Activated CD4-positive, alpha-beta memory T cell treated with anti-CD3 and anti-CD28 coated beads for 36 hours (primary cell): ENCODE measurements at regions not wholly inside any gene's neighbourhood (a gene's known extent, or its start where the extent isn't known, plus 50 kb on each side); places are given as distances from the start of the nearest gene placed in this dataset.

Experiments used
- CTCF ChIA-PET: fragments of 350-600 bp; sonication (Branson Sonifier 250); formaldehyde crosslinking; loops from one replicate; lab custom pipeline; 2021; ENCODE audit warnings: antibody characterized with exemption, inconsistent platforms; lab: Charles Lee
- POLR2A ChIA-PET: fragments of 350-600 bp; sonication (Branson Sonifier 250); formaldehyde crosslinking; loops from one replicate; lab custom pipeline; 2021; ENCODE audit warnings: antibody characterized with exemption; lab: Charles Lee
- DNase-seq: peaks from one replicate; pipeline ENCODE4 v3.0.0-alpha.2; 2020
- H3K27ac Mint-ChIP-seq: one replicate; pipeline ENCODE4 v1.8.0; 2021; ENCODE audit warnings: mixed read lengths
- H3K27me3 Mint-ChIP-seq: one replicate; pipeline ENCODE4 v1.8.0; 2021; ENCODE audit warnings: mixed read lengths
- H3K36me3 Mint-ChIP-seq: one replicate; pipeline ENCODE4 v1.8.0; 2021; ENCODE audit warnings: mixed read lengths
- H3K4me1 Mint-ChIP-seq: one replicate; pipeline ENCODE4 v1.8.0; 2021; ENCODE audit warnings: low read depth, mixed read lengths
- H3K4me3 Mint-ChIP-seq: one replicate; pipeline ENCODE4 v1.8.0; 2021; ENCODE audit warnings: mild to moderate bottlenecking, mixed read lengths
- H3K9me3 Mint-ChIP-seq: one replicate; pipeline ENCODE4 v1.8.0; 2021; ENCODE audit warnings: mixed read lengths
- intact Hi-C: fragments of 100-400 bp; cut with micrococcal nuclease; formaldehyde crosslinking; loops from one replicate; pipeline ENCODE4 v1.15.1; 2023

- DNase-seq = no peak
- Mint-ChIP-seq H3K27ac (no peak overlapping the region), H3K36me3 (no peaks in the 10 kb centered on the region), H3K4me1 (no peaks in the 10 kb centered on the region), H3K9me3 (peaks cover 14% of the 10 kb centered on the region), H3K4me3 (no peak overlapping the region), H3K27me3 (no peaks in the 10 kb centered on the region)
- intact Hi-C loops = no loop called here
- CTCF ChIA-PET = no interaction called here
- POLR2A ChIA-PET = no interaction called here
These were observed 749.5 kb downstream of the KCNJ18 start for GRCh38 chr17:22441776-22442175.

GRCh38 chr17:22443061-22443460, 750.7 kb downstream of the KCNJ18 start:
- intact Hi-C loops = no loop called here
- DNase-seq = no peak
- no peaks in the 10 kb centered on the region for H3K27me3 Mint-ChIP-seq
- H3K4me1 Mint-ChIP-seq = no peaks in the 10 kb centered on the region
- ChIA-PET POLR2A (no interaction called here), CTCF (no interaction called here)
- no peak overlapping the region for H3K27ac Mint-ChIP-seq
- peaks cover 7% of the 10 kb centered on the region for H3K9me3 Mint-ChIP-seq
- H3K4me3 Mint-ChIP-seq = no peak overlapping the region
- no peaks in the 10 kb centered on the region for H3K36me3 Mint-ChIP-seq

DNA sequence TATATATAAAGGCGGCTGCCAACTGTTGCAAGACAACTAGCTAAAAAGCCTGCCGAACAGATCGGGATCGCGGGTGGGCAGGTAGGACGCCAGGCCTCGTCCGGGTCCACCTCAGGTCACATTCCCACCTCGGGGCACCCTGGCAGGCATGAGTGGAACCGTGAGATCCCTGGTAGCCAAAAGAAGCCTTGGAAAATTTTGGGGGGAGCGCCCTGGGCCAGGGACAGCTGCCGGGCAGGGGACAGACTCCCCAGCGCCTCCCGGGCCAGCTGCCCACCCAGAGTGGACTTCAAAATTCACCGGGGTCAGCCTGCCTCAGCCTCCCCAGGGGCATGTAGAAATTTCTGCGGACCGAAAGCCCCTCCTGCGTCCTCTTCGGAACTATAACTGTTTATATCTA, 760.9 kb downstream of the KCNJ18 start:
- ChIA-PET POLR2A (no interaction called here), CTCF (no interaction called here)
- no peak overlapping the region for H3K27ac Mint-ChIP-seq
- H3K4me3 Mint-ChIP-seq = no peak overlapping the region
- H3K9me3 Mint-ChIP-seq = peaks cover 24% of the 10 kb centered on the region
- no peaks in the 10 kb centered on the region for H3K4me1 Mint-ChIP-seq
- intact Hi-C loops = no loop called here
- no peak for DNase-seq
- H3K27me3 Mint-ChIP-seq = no peaks in the 10 kb centered on the region
- H3K36me3 Mint-ChIP-seq = no peaks in the 10 kb centered on the region

GRCh38 chr17:22454070-22454999, 762.0 kb downstream of the KCNJ18 start:
- H3K4me3 Mint-ChIP-seq = no peak overlapping the region
- no peak for DNase-seq
- CTCF ChIA-PET = no interaction called here
- no peak overlapping the region for H3K27ac Mint-ChIP-seq
- H3K36me3 Mint-ChIP-seq = no peaks in the 10 kb centered on the region
- no peaks in the 10 kb centered on the region for H3K4me1 Mint-ChIP-seq
- intact Hi-C loops = no loop called here
- no peaks in the 10 kb centered on the region for H3K27me3 Mint-ChIP-seq
- POLR2A ChIA-PET = no interaction called here
- H3K9me3 Mint-ChIP-seq = peaks cover 25% of the 10 kb centered on the region

- Mint-ChIP-seq H3K4me1 (no peaks in the 10 kb centered on the region), H3K36me3 (no peaks in the 10 kb centered on the region), H3K9me3 (peaks cover 27% of the 10 kb centered on the region), H3K27ac (no peak overlapping the region), H3K4me3 (no peak overlapping the region), H3K27me3 (no peaks in the 10 kb centered on the region)
- POLR2A ChIA-PET = no interaction called here
- CTCF ChIA-PET = no interaction called here
- no peak for DNase-seq
- intact Hi-C loops = no loop called here
These were observed 767.1 kb downstream of the KCNJ18 start for GRCh38 chr17:22459331-22459952.

DNA sequence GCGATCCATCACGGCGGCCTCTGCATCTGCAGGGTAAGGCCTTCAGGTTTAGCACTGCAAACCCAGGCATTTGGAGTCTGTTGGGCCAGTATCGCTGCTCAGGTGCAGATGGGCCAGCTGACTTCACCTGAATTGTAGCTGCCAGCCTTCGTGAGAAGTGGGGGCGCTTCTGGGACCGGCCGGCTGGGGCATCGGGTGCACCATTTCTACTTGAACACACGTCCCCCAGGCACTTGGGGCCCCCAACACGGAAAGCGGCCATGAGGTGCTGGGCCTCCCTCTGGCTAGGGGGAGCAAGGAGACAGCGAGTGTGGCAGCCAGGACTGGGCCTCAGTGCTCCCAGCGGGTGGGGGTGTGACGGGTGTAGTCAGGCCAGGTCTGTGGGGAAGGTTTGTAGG, 767.6 kb downstream of the KCNJ18 start:
- no peaks in the 10 kb centered on the region for H3K4me1 Mint-ChIP-seq
- no peak overlapping the region for H3K27ac Mint-ChIP-seq
- no peak for DNase-seq
- H3K27me3 Mint-ChIP-seq = no peaks in the 10 kb centered on the region
- POLR2A ChIA-PET = no interaction called here
- H3K36me3 Mint-ChIP-seq = no peaks in the 10 kb centered on the region
- intact Hi-C loops = no loop called here
- CTCF ChIA-PET = no interaction called here
- peaks cover 25% of the 10 kb centered on the region for H3K9me3 Mint-ChIP-seq
- H3K4me3 Mint-ChIP-seq = no peak overlapping the region

GRCh38 chr17:22460461-22461063, 768.2 kb downstream of the KCNJ18 start:
- intact Hi-C loops = no loop called here
- H3K4me3 Mint-ChIP-seq = no peak overlapping the region

GRCh38 chr17:22461460-22462145, 769.3 kb downstream of the KCNJ18 start:
- Mint-ChIP-seq H3K27ac (no peak overlapping the region), H3K4me1 (no peaks in the 10 kb centered on the region), H3K9me3 (peaks cover 27% of the 10 kb centered on the region), H3K36me3 (no peaks in the 10 kb centered on the region), H3K4me3 (no peak overlapping the region), H3K27me3 (no peaks in the 10 kb centered on the region)
- no peak for DNase-seq
- ChIA-PET CTCF (no interaction called here), POLR2A (no interaction called here)
- intact Hi-C loops = no loop called here

More at GRCh38 chr17:22460461-22461063, 768.2 kb downstream of the KCNJ18 start:
- ChIA-PET CTCF (no interaction called here), POLR2A (no interaction called here)
- no peak for DNase-seq
- Mint-ChIP-seq H3K27ac (no peak overlapping the region), H3K4me1 (no peaks in the 10 kb centered on the region), H3K36me3 (no peaks in the 10 kb centered on the region), H3K9me3 (peaks cover 22% of the 10 kb centered on the region), H3K27me3 (no peaks in the 10 kb centered on the region)

DNA sequence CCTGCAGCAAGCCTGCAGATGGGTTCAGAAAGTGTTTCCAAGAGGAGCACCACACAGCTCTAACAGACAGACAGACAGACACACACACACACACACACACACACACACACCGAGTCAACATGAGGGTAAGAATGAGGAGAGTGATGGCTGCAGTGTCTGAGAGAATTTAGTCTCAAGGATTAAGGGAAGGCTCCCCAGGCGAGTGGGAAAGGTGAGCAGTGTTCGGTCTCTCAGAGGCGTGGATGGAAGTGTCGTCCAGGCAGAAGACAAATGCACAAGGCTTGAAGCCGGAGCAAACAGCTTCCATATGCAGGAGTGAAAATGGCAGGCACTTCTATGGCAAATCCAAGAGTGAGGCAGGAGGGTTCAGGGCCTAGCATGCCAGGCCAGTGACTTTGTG, 770.1 kb downstream of the KCNJ18 start:
- ChIA-PET CTCF (no interaction called here), POLR2A (no interaction called here)
- Mint-ChIP-seq H3K9me3 (peaks cover 25% of the 10 kb centered on the region), H3K36me3 (no peaks in the 10 kb centered on the region), H3K27me3 (no peaks in the 10 kb centered on the region), H3K27ac (no peak overlapping the region), H3K4me1 (no peaks in the 10 kb centered on the region), H3K4me3 (no peak overlapping the region)
- DNase-seq = no peak
- intact Hi-C loops = no loop called here

DNA sequence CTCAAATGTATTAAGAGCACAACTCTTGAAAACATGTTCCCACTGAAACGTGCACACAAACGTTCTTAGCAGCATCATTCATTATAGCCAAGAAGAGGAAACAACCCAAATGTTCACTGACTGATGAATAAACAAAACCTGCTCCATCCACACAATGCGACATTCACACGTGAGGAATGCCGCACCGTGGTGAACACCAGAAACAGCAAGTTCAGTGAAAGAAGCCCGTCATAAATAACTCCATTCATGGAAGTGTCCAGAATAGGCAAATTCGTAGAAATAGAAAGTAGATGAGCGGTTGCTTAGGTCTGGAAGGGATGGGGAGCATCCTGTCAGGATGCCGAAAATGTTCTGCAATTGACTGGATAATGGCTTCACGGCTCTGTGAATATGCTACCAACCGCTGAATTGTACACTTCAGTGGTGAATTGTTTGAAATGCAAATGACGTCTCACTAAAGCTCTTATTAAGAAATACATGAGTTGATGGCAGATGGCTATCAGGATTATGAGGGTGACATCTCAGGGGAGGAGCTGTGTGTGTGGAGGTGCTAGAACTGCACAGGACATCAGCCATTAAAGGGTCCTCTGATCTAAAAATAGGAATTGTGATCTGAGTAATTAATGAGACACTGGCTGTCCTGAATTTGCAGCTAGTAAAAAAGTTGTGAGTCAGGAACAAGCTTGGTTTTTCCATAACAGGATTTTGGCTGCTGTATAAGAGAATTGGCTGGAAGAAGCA, 771.0 kb downstream of the KCNJ18 start:
- DNase-seq = no peak
- H3K4me1 Mint-ChIP-seq = no peaks in the 10 kb centered on the region
- no peaks in the 10 kb centered on the region for H3K36me3 Mint-ChIP-seq
- H3K4me3 Mint-ChIP-seq = no peak overlapping the region
- ChIA-PET CTCF (no interaction called here), POLR2A (no interaction called here)
- no peaks in the 10 kb centered on the region for H3K27me3 Mint-ChIP-seq
- no peak overlapping the region for H3K27ac Mint-ChIP-seq
- peaks cover 21% of the 10 kb centered on the region for H3K9me3 Mint-ChIP-seq
- intact Hi-C loops = no loop called here

GRCh38 chr17:22464041-22464440, 771.7 kb downstream of the KCNJ18 start:
- DNase-seq = no peak
- ChIA-PET CTCF (no interaction called here), POLR2A (no interaction called here)
- intact Hi-C loops = no loop called here
- H3K4me3 Mint-ChIP-seq = no peak overlapping the region
- no peaks in the 10 kb centered on the region for H3K27me3 Mint-ChIP-seq
- no peak overlapping the region for H3K27ac Mint-ChIP-seq
- H3K9me3 Mint-ChIP-seq = peaks cover 22% of the 10 kb centered on the region
- H3K36me3 Mint-ChIP-seq = no peaks in the 10 kb centered on the region
- H3K4me1 Mint-ChIP-seq = no peaks in the 10 kb centered on the region

GRCh38 chr17:22467720-22468119, 775.4 kb downstream of the KCNJ18 start:
- CTCF ChIA-PET = no interaction called here
- POLR2A ChIA-PET = no interaction called here
- H3K36me3 Mint-ChIP-seq = no peaks in the 10 kb centered on the region
- DNase-seq = no peak
- H3K4me1 Mint-ChIP-seq = no peaks in the 10 kb centered on the region
- no peak overlapping the region for H3K4me3 Mint-ChIP-seq
- H3K27me3 Mint-ChIP-seq = no peaks in the 10 kb centered on the region
- intact Hi-C loops = no loop called here
- H3K27ac Mint-ChIP-seq = no peak overlapping the region
- H3K9me3 Mint-ChIP-seq = peaks cover 24% of the 10 kb centered on the region
